ENCODE measurements at regions not wholly inside any gene's neighbourhood (a gene's known extent, or its start where the extent isn't known, plus 50 kb on each side); places are given as distances from the start of the nearest gene placed in this dataset.

- no peak for TF ChIP-seq POLR2A (IDR thresholded peaks at IDR 0.05)
- no peak for TF ChIP-seq CTCF (IDR thresholded peaks at IDR 0.05)
These were observed 255.7 kb upstream of the ACTBL2 start for GRCh38 chr5:57738301-57738700.
